RKO (cell line): ENCODE measurements at regions not wholly inside any gene's neighbourhood (a gene's known extent, or its start where the extent isn't known, plus 50 kb on each side); places are given as distances from the start of the nearest gene placed in this dataset.

Source experiments
- DNase-seq: peaks from one replicate; pipeline ENCODE4 v3.0.0-alpha.2; 2016; ENCODE audit warnings: low spot score

DNA sequence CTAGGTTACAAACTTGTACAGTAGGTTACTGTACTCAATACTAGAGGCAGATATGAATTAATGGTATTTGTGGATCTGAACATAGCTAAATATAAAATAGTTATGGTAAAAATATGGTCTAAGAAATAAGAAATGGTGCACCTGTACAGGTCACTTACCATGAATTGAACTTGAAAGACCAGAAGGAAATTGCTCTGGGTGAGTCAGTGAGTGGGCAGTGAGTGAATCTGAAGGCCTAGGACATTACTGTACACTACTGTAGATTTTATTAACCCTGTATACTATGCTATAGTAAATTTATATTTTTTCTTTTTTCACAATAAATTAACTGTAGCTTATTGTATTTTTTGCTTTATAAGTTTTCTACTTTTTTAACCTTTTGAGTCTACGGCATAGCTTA is 1020.4 kb downstream of the CDH18 start:
- DNase-seq: peak; percentile 16

DNA sequence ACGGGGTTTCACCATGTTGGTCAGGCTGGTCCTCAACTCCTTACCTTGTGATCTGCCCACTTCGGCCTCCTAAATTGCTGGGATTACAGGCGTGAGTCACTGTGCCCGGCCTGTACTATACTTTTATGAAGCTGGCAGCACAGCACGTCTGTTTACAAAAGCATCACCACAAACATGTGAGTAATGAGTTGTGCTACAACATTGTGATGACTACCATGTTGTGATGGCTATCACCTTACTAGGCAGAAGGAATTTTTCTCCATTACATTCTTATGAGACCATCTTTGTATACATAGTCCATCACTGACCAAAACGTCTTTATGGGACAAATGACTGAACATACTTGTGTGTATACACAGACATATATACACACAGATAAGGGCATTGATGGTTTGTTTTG is 1019.0 kb downstream of the CDH18 start:
- peak; percentile 30 for DNase-seq

GRCh38 chr5:18970000-18970399 is 1018.0 kb downstream of the CDH18 start:
- no peak for DNase-seq

- no peak for DNase-seq
Observed at GRCh38 chr5:18972177-18972576, 1015.8 kb downstream of the CDH18 start.

GRCh38 chr5:18975624-18976023 is 1012.4 kb downstream of the CDH18 start:
- no peak for DNase-seq

- no peak for DNase-seq
Observed at GRCh38 chr5:18977880-18978279, 1010.1 kb downstream of the CDH18 start.

GRCh38 chr5:18984559-18985080 is 1003.4 kb downstream of the CDH18 start:
- DNase-seq: no peak

DNA sequence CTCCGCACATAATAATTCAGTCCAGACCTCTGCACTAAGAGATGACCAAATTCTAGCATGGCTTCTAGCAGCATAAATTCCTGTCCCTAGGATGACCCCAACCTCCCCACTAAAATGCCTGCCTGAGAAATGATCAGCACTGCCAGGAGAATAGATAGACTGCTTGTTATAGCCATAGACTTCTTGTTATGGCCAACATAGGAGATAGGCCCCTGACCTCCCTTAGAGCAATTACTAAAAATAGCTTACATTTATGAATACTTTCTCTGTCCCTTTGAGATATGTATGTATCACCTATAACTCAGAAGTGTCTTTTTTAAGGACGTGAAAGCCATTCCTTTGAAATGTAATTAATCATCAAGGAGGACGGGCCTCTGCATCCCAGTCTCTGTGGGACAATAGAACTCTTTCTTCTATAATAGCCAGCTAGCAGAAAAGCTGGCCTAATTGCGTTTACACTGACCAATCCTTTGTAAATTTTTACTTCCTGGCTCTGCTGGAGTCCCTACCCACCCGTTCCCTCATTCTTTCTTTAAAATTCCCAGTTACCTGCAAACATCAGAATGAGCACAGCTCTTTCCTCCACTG is 1002.7 kb downstream of the CDH18 start:
- no peak for DNase-seq

- DNase-seq: no peak
Observed at GRCh38 chr5:18987101-18987500, 1000.9 kb downstream of the CDH18 start.

DNA sequence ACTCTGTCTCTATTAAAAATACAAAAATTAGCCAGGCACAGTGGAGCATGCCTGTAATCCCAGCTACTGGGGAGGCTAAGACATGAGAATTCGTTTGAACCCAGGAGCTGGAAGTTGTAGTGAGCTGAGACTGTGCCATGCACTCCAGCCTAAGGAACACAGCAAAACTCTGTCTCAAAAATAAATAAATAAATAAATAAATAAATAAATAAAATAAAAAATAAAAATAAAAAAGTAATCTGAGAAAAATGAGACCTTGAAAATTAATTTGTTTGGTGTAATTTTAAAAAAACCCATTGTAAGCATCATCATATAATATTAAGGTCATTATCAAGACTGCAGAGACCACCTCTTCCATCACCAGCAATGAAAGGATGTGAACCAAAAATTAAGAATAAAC is 997.1 kb downstream of the CDH18 start:
- no peak for DNase-seq

- DNase-seq: no peak
Observed at GRCh38 chr5:18992264-18992663, 995.7 kb downstream of the CDH18 start.

DNA sequence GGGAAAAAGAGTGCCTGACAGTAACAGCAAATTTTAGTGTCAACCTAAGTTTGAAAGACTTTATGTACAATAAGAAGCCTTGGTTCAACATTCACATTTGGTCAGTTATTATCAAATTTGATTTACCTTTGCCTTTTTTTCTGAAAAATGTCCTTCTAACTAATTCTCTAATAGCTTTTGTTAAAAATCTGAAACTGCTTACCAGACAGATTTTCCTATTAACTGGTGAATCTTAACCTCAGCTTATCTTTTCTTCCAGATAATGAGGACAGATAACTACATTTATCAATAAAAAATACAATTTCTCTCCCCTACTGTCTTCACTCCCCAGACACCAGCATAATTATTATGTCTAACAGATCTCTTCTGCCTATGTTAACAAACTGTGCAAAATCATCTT is 988.5 kb downstream of the CDH18 start:
- no peak for DNase-seq

DNA sequence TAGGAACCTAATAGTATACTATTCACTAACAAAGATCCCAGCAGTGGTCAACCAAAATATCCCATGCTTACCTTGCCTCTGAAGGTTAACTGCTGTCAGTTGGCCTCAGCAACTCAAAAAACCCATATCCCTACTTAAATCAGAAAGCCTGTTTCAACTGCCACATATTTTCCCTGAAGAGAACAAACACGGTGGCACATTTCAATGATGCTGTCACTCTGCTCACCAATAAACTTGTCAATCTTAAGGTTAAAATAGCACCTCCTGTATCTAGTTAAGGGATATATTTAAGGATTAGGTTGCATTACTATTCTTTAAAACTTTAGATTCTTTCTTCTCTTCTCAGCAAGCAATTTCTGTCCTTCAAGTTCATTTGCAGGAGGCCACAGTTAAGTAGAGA is 986.9 kb downstream of the CDH18 start:
- DNase-seq: no peak

- no peak for DNase-seq
Observed at GRCh38 chr5:19001539-19001938, 986.5 kb downstream of the CDH18 start.

GRCh38 chr5:19002111-19002510 is 985.9 kb downstream of the CDH18 start:
- DNase-seq: no peak

DNA sequence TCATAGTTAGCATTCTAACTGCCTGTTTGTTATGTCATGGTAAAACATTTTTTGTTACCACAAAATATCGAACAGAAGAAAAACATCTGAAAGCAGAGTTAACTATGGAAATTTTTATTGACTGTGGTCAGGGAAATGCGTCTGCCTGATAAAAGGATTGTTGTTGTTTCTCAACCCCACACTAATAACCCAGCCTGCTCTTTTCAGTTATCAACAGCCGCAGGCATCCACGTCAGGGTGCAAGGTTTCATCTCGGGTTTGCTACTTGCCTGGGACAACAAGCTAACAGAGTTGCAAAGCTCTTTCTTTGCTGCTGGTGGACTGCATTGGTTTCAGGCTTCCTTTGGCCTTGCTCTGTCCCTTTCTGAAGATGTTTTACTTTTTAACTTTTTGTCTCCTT is 969.2 kb downstream of the CDH18 start:
- DNase-seq: no peak

GRCh38 chr5:19031491-19031890 is 956.5 kb downstream of the CDH18 start:
- DNase-seq: no peak

GRCh38 chr5:19035816-19036215 is 952.2 kb downstream of the CDH18 start:
- DNase-seq: no peak

DNA sequence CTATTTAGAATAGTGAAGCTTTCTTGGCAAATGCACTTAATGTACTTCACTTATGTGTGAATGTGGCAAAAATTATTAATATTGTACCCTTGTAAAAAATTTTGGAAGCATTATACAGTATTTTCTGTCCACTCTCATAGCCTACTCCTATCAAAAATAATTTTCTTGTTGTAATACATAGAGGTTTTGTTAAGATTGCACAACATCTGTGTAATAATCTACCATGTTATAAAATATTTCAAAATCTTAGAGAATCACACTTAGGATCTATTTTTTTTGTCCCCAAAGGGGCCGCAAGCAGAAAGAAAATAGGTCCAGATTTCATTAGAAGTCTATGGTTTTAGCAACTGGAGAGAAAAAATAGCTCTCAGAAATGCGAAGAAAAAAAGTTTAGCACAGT is 945.9 kb downstream of the CDH18 start:
- no peak for DNase-seq

DNA sequence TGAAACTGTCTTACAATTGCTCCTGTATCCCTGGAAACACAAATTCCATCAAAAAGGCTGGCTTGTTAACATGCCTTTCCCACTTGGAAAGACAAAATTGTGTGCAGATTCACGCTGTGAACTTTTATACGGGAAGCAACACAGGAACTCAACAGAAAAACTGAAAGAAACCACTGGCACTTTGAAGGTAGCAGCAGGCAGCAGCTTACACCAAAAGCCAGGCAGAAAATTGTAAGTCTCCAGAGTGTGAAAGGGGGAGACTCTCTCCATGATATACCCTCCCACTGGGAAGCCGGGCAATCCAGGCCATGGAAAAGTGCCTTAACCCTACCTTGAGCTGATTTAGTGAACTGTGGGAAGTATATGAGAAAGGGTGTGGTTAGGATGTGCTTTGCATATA is 943.7 kb downstream of the CDH18 start:
- DNase-seq: no peak

DNA sequence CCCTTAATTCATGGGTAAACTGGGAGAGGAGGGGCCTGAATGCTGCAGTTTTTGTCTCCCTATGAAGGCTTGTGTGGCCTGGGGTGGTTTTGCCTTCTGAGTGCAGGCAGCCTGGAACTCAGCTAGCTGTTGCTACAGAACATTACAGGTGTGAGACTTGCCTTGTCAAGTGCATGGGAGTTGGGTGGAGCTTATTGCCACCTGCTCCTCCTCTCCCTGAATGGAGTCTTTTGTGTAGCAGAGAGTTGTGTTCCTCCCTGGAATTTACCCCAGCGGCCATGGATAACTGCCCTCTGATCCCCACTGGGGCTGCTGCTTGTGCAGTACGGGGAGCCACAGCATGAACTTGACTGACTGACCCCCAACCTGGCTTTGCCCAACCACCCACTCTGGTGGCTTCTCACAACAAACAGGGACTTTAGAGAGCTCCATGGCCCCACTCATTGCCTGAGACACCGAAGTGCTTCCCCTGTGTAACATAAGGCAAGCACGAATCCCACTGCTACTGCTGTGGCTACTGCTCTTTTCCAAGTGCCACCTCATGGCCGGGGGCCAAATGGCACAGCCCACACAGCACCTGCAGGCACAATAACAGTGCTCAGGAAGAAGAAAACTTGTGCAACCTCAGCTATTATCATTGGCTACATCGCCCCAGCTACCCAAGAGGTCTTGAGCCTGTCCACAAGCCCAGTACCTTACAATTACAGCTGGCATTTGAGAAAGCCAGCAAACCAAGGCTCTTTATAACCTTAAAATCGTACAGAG is 942.9 kb downstream of the CDH18 start:
- DNase-seq: no peak

DNA sequence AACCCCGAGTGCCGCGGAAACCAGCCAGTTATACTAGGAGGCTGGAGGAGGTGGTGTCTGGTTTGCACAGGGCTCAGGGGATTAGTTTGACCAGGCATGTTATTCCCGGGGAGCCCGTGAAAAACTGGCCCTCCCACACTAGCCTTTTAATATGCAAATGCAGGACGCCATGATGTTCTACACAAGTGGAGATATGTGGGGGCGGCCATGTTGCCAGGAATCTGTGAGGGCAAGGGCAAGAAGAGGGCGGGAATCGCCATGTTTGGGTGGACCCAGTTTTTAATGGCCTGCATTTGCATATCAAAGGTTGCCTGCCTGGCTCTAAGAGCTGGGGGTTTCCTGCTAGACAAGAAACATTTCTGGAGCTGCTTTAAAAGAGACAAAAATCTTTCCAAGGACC is 940.7 kb downstream of the CDH18 start:
- no peak for DNase-seq

GRCh38 chr5:19048726-19049125 is 939.3 kb downstream of the CDH18 start:
- no peak for DNase-seq

DNA sequence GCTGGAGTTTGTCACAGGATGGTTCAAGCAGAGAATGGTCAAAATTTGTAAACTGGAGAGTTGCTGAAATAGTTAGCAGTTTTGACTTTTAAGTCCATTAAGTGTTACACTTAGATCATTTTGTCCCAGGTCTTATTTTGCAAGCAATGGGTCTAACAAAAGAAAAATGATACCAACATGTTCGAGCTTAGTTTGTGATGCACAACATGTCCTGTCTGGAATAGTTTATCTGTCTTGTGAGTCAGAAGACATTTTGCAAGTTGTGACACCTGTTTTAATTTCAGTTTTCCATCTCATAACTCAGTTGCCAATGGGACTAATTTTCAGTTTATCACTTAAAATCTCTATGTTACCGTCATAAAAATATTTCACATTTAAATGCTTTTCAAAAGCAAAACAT is 929.8 kb downstream of the CDH18 start:
- no peak for DNase-seq
